ENCODE measurements at regions not wholly inside any gene's neighbourhood (a gene's known extent, or its start where the extent isn't known, plus 50 kb on each side); places are given as distances from the start of the nearest gene placed in this dataset.
"Not testable (repeated sequence)": the region's sequence is repeated elsewhere in the genome, so short reads cannot be mapped to it uniquely, and the experiment has no call there.

DNA sequence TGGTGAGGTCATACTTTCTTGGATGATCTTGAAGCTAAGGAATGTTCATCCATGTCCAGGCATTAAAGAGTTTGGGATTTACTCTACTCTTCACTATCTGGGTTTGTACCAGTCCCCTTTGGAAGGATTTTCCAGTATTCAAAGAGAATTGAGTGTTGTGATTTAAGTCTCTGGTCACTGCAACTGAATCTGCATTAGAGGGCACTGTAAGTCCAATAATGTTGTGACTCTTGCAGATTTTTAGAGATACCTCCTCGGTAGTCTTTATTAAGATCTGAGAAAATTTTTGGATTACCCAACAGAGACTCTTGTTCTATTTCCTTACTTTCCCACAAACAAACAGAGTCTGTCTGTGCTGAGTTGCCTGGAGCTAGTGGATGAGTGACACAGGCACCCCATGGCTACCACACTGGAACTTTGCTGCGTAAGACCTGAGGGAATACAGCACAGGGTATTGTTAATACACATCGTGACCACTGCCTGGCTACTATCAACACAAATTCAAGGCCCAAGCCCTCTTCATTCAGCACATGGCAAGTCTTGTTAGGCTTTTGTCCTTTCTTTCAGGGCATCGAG is 357.1 kb upstream of the KLHL4 start:
- H3K36me3 ChIP-seq (ENCODE audit: control insufficient read depth, insufficient read depth, low read length), result no peaks in the 10 kb centered on the region
- H3K36me3 Mint-ChIP-seq, result peaks cover 4% of the 10 kb centered on the region
- DNase-seq (no peak), ATAC-seq (no peak)
- H3K27ac Mint-ChIP-seq, result no peak overlapping the region
- no peaks in the 10 kb centered on the region for H3K27me3 ChIP-seq (ENCODE audit: control insufficient read depth, insufficient read depth, low read length)
- no peaks in the 10 kb centered on the region for H3K4me1 Mint-ChIP-seq
- TF ChIP-seq, protein P1, sequence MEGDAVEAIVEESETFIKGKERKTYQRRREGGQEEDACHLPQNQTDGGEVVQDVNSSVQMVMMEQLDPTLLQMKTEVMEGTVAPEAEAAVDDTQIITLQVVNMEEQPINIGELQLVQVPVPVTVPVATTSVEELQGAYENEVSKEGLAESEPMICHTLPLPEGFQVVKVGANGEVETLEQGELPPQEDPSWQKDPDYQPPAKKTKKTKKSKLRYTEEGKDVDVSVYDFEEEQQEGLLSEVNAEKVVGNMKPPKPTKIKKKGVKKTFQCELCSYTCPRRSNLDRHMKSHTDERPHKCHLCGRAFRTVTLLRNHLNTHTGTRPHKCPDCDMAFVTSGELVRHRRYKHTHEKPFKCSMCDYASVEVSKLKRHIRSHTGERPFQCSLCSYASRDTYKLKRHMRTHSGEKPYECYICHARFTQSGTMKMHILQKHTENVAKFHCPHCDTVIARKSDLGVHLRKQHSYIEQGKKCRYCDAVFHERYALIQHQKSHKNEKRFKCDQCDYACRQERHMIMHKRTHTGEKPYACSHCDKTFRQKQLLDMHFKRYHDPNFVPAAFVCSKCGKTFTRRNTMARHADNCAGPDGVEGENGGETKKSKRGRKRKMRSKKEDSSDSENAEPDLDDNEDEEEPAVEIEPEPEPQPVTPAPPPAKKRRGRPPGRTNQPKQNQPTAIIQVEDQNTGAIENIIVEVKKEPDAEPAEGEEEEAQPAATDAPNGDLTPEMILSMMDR (IDR thresholded peaks at IDR 0.05), result no peak
- 70% methylated on average over 4 of the region's 4 CpGs for WGBS (ENCODE audit: insufficient coverage)
- no peaks in the 10 kb centered on the region for H3K9me3 ChIP-seq (ENCODE audit: control insufficient read depth, insufficient read depth, low read length)
- H3K27ac ChIP-seq (ENCODE audit: low read length), result no peak overlapping the region
- no peaks in the 10 kb centered on the region for H3K27me3 Mint-ChIP-seq (ENCODE audit: low read depth in 2 of 2)
- intact Hi-C loops (cut with micrococcal nuclease), result no loop called here
- no peak overlapping the region for H3K4me3 ChIP-seq (ENCODE audit: low read length)
- no peak overlapping the region for H3K4me3 Mint-ChIP-seq
- no peaks in the 10 kb centered on the region for H3K4me1 ChIP-seq (ENCODE audit: control insufficient read depth, insufficient read depth, low read length)
- peaks cover 7 to 16% of the 10 kb centered on the region in 2 donors for H3K9me3 Mint-ChIP-seq

DNA sequence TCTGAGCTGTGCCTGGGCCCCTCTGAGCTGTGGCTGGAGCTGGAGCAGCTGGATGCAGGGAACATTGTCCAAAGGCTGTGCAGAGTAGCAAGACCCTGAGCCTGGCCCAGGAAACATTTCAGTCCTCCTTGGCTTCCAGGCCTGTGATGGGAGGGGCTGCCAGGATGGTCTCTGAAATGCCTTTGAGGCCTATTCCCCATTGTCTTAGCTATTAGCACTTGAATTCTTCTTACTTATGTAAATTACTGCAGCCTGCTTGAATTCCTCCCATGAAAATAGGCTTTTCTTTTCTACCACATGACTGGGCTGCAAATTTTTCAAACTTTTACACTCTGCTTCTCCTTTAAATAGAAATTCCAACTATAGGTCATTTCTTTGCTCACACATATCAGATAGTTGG is 349.8 kb upstream of the KLHL4 start:
- ATAC-seq (no peak), DNase-seq (no peak)
- no peak overlapping the region for H3K27ac ChIP-seq (ENCODE audit: low read length)
- H3K4me3 ChIP-seq (ENCODE audit: low read length), result no peak overlapping the region
- Mint-ChIP-seq H3K27me3 (ENCODE audit: low read depth in 2 of 2) (no peaks in the 10 kb centered on the region), H3K36me3 (no peaks in the 10 kb centered on the region), H3K9me3 (peaks cover 4 to 18% of the 10 kb centered on the region in 2 donors), H3K27ac (no peak overlapping the region), H3K4me1 (no peaks in the 10 kb centered on the region), H3K4me3 (no peak overlapping the region)
- H3K27me3 ChIP-seq (ENCODE audit: control insufficient read depth, insufficient read depth, low read length), result no peaks in the 10 kb centered on the region
- H3K4me1 ChIP-seq (ENCODE audit: control insufficient read depth, insufficient read depth, low read length), result no peaks in the 10 kb centered on the region
- intact Hi-C loops (cut with micrococcal nuclease), result no loop called here
- H3K9me3 ChIP-seq (ENCODE audit: control insufficient read depth, insufficient read depth, low read length), result no peaks in the 10 kb centered on the region
- TF ChIP-seq, protein P1 (IDR thresholded peaks at IDR 0.05), result no peak
- H3K36me3 ChIP-seq (ENCODE audit: control insufficient read depth, insufficient read depth, low read length), result no peaks in the 10 kb centered on the region

DNA sequence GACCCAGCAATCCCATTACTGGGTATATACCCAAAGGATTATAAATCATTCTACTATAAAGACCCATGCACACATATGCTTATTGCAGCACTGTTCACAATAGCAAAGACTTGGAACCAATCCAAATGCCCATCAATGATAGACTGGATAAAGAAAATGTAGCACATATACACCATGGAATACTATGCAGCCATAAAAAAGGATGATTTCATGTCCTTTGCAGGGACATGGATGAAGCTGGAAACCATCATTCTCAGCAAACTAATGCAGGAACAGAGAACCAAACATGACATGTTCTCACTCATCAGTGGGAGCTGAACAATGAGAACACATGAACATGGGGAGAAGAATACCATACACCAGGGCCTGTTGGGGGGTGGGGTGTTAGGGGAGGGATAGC is 339.6 kb upstream of the KLHL4 start:
- H3K27me3 Mint-ChIP-seq (ENCODE audit: low read depth in 2 of 2); H3K27ac Mint-ChIP-seq; DNase-seq; intact Hi-C loops (cut with micrococcal nuclease); H3K36me3 ChIP-seq (ENCODE audit: control insufficient read depth, insufficient read depth, low read length); H3K4me1 Mint-ChIP-seq; H3K9me3 ChIP-seq (ENCODE audit: control insufficient read depth, insufficient read depth, low read length); H3K4me1 ChIP-seq (ENCODE audit: control insufficient read depth, insufficient read depth, low read length); H3K27me3 ChIP-seq (ENCODE audit: control insufficient read depth, insufficient read depth, low read length); H3K9me3 Mint-ChIP-seq; H3K4me3 Mint-ChIP-seq; H3K27ac ChIP-seq (ENCODE audit: low read length); H3K36me3 Mint-ChIP-seq; ATAC-seq; H3K4me3 ChIP-seq (ENCODE audit: low read length): not testable (repeated sequence)

Measured in natural killer cell (primary cell).